SK-N-SH (cell line): ENCODE measurements at regions not wholly inside any gene's neighbourhood (a gene's known extent, or its start where the extent isn't known, plus 50 kb on each side); places are given as distances from the start of the nearest gene placed in this dataset.

Experiments
- CTCF ChIA-PET: fragments of 300-600, 350-600 bp; formaldehyde crosslinking; extraction: SDS; loops from one replicate; lab custom pipeline; 2021; lab: Yijun Ruan, JAX
- POLR2A ChIA-PET: fragments of 350-600 bp; sonication (Branson Sonifier 250); formaldehyde crosslinking; extraction: SDS; loops from one replicate; lab custom pipeline; 2020; ENCODE audit warnings: antibody characterized with exemption, inconsistent platforms; lab: Yijun Ruan, JAX
- DNase-seq: peaks from one replicate; pipeline ENCODE4 v3.0.0; 2012
- H2AFZ ChIP-seq: fragments of 200-600 bp; sonication (generic); 2 replicates; pipeline ENCODE4 v1.8.1; 2016; ENCODE audit warnings: antibody characterized with exemption, mild to moderate bottlenecking, low read depth
- H3F3A ChIP-seq: fragments of 200-600 bp; sonication (generic); replicated peaks from 2 replicates; pipeline ENCODE3; 2016; ENCODE audit warnings: antibody characterized with exemption, mild to moderate bottlenecking; ENCODE audit not compliant: insufficient read depth
- H3K27ac ChIP-seq, 2 experiments: fragments of 200-500 bp in 1 of 2; fragments of 200-600 bp in 1 of 2; sonication (Bioruptor generic) in 1 of 2; sonication (generic), shearing (Covaris generic) in 1 of 2; 2 replicates each; pipeline versions ENCODE4 v1.5.1 to v1.6.1; 2014 to 2016; ENCODE audit warnings: low read depth in 2 of 2, inconsistent platforms in 1 of 2, low read length in 1 of 2, mild to moderate bottlenecking in 1 of 2, mixed read lengths in 1 of 2
- H3K27me3 ChIP-seq: fragments of 200-600 bp; sonication (generic), shearing (Covaris generic); 2 replicates; pipeline ENCODE4 v1.6.1; 2016; ENCODE audit warnings: mixed run types; ENCODE audit not compliant: insufficient read depth
- H3K36me3 ChIP-seq, 2 experiments: fragments of 200-500 bp in 1 of 2; fragments of 200-600 bp in 1 of 2; sonication (Bioruptor generic) in 1 of 2; sonication (generic) in 1 of 2; replicated peaks in 1 of 2; 2 replicates each; pipeline versions ENCODE3 to v1.5.1; 2014 to 2016; ENCODE audit warnings: low read length in 1 of 2, mild to moderate bottlenecking in 1 of 2; ENCODE audit not compliant: insufficient read depth in 2 of 2, control insufficient read depth in 1 of 2
- H3K4me1 ChIP-seq, 2 experiments: fragments of 200-500 bp in 1 of 2; fragments of 200-600 bp in 1 of 2; sonication (Bioruptor generic) in 1 of 2; sonication (generic), shearing (Covaris generic) in 1 of 2; 2 replicates each; pipeline versions ENCODE4 v1.5.1 to v1.6.1; 2014 to 2016; ENCODE audit warnings: low read depth in 1 of 2, low read length in 1 of 2, mixed run types in 1 of 2; ENCODE audit not compliant: insufficient read depth in 2 of 2, control insufficient read depth in 1 of 2
- H3K4me2 ChIP-seq: fragments of 200-600 bp; sonication (generic), shearing (Covaris generic); 2 replicates; pipeline ENCODE4 v1.6.1; 2017; ENCODE audit warnings: mixed run types
- H3K4me3 ChIP-seq, 2 experiments: fragments of 200-500 bp in 1 of 2; fragments of 200-600 bp in 1 of 2; sonication (Bioruptor generic) in 1 of 2; sonication (generic), shearing (Covaris generic) in 1 of 2; 2 replicates each; pipeline versions ENCODE4 v1.5.1 to v1.8.1; 2014 to 2016; ENCODE audit warnings: low read depth in 2 of 2, inconsistent platforms in 1 of 2, low read length in 1 of 2, mild to moderate bottlenecking in 1 of 2, mixed read lengths in 1 of 2, moderate library complexity in 1 of 2
- H3K79me2 ChIP-seq: fragments of 200-600 bp; sonication (generic); 2 replicates; pipeline ENCODE4 v1.8.1; 2017; ENCODE audit warnings: mild to moderate bottlenecking; ENCODE audit not compliant: insufficient read depth
- H3K9ac ChIP-seq: fragments of 200-600 bp; sonication (generic); 2 replicates; pipeline ENCODE4 v1.6.1; 2017; ENCODE audit warnings: mixed run types
- H3K9me2 ChIP-seq: fragments of 200-600 bp; sonication (generic); 2 replicates; pipeline ENCODE4 v1.6.1; 2017; ENCODE audit warnings: mixed run types
- H3K9me3 ChIP-seq: fragments of 200-600 bp; sonication (generic); 2 replicates; pipeline ENCODE4 v1.6.1; 2017; ENCODE audit warnings: mixed run types, mild to moderate bottlenecking, moderate library complexity
- H4K20me1 ChIP-seq: fragments of 200-600 bp; sonication (generic); 2 replicates; pipeline ENCODE4 v1.6.1; 2017; ENCODE audit warnings: mild to moderate bottlenecking, mixed run types; ENCODE audit not compliant: insufficient read depth
- CHD2 ChIP-seq: fragments of 150-350 bp; IDR thresholded peaks from 2 replicates; pipeline ENCODE4 v1.6.1; 2018; ENCODE audit warnings: low read length; ENCODE audit not compliant: partially characterized antibody
- ELF1 ChIP-seq: IDR thresholded peaks from 2 replicates; pipeline ENCODE4 v1.4.0; 2012
- EP300 ChIP-seq, 2 experiments: IDR thresholded peaks; 2 replicates each; pipeline versions ENCODE4 v1.4.0 to v1.6.1; 2012; ENCODE audit warnings: borderline replicate concordance in 1 of 2, low read depth in 1 of 2, low read length in 1 of 2
- GABPA ChIP-seq: IDR thresholded peaks from 2 replicates; pipeline ENCODE4 v1.4.0; 2012; ENCODE audit warnings: low read depth, mild to moderate bottlenecking
- JUND ChIP-seq: IDR thresholded peaks from 2 replicates; pipeline ENCODE4 v1.4.0; 2012
- MXI1 ChIP-seq: IDR thresholded peaks from 2 replicates; pipeline ENCODE4 v1.6.1; 2012; ENCODE audit warnings: mild to moderate bottlenecking, low read depth, low read length, improper control_type of control experiment
- NFIC ChIP-seq: IDR thresholded peaks from 2 replicates; pipeline ENCODE4 v1.4.0; 2012; ENCODE audit warnings: borderline replicate concordance
- POLR2AphosphoS5 ChIP-seq: IDR thresholded peaks from 2 replicates; pipeline ENCODE4 v1.6.1; 2012; ENCODE audit warnings: low read depth, low read length
- RCOR1 ChIP-seq: fragments of 150-350 bp; IDR thresholded peaks from 2 replicates; pipeline ENCODE4 v1.6.1; 2017; ENCODE audit warnings: antibody characterized with exemption, low read length
- RXRA ChIP-seq: IDR thresholded peaks from 2 replicates; pipeline ENCODE4 v1.4.0; 2012; ENCODE audit warnings: low read depth, mild to moderate bottlenecking, borderline replicate concordance
- SIN3A ChIP-seq: IDR thresholded peaks from 2 replicates; pipeline ENCODE4 v1.6.1; 2012; ENCODE audit warnings: low read depth, mild to moderate bottlenecking, low read length, moderate library complexity, borderline replicate concordance
- WGBS: methylation state at CpG from one replicate; pipeline ENCODE4 v1.1.6; 2017; ENCODE audit warnings: low lambda C conversion rate; 5-methylcytosine and 5-hydroxymethylcytosine counted together
- TF ChIP-seq, protein P1 (sequence below): IDR thresholded peaks from 2 replicates; pipeline ENCODE4 v1.4.0; 2012; ENCODE audit warnings: low read depth, borderline replicate concordance

DNA sequence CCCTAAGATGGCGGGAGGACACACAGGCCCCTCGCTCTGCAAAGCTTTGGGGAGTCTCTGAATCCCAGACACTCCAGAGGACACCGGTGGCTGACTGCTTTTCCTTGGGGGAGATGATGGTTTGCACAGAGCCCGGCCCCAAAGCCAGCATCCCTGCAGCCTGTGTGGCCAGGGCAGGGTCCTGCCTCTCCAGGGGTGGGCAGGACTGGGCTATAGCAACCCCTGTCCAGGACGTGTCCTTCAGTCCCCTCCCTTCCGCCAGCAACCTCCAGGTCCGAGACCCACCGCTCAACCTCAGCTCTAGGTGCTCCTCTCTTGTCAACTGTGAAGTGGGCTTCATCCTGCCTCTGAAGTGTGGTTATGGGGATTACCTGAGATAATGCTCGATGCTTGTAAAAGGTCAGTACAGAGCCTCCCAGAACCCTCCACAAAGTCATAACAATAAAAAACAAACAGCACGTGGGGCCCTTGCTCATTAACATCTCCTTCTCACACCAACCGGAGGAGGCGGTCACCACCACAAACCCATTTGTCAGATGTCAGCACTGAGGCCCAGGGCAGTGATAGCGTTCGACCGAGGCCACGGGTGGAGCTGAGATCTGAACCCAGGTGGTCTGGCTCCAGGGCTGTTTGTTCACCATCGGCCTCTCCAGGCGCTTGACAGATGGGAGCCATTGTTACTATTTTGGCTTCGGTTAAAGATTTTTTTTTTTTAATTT is 304.8 kb downstream of the IRF8 start:
- no peaks in the 10 kb centered on the region for H3F3A ChIP-seq
- no peaks in the 10 kb centered on the region for H3K9me2 ChIP-seq
- ChIA-PET POLR2A (no interaction called here), CTCF (interaction anchor here (0.9 kb wide), 1 partner anchor 12 kb away, joined by 3 read pairs; no protein-coding TSS in a partner anchor)
- H3K79me2 ChIP-seq = no peaks in the 10 kb centered on the region
- no peak overlapping the region for H3K4me2 ChIP-seq
- no peak overlapping the region for H3K27ac ChIP-seq
- H2AFZ ChIP-seq = no peak overlapping the region
- WGBS = 40% methylated on average over 11 of the region's 19 CpGs
- H3K9ac ChIP-seq = no peak overlapping the region
- no peak for TF ChIP-seq POLR2AphosphoS5
- TF ChIP-seq GABPA = no peak
- TF ChIP-seq JUND = no peak
- no peak for TF ChIP-seq NFIC
- TF ChIP-seq SIN3A = no peak
- no peak for TF ChIP-seq EP300 (IDR thresholded peaks at IDR 0.05; ENCODE audit: borderline replicate concordance in 1 of 2, low read depth in 1 of 2, low read length in 1 of 2)
- no peak for TF ChIP-seq ELF1
- no peaks in the 10 kb centered on the region for H3K9me3 ChIP-seq
- H3K4me3 ChIP-seq = no peak overlapping the region
- no peaks in the 10 kb centered on the region for H3K36me3 ChIP-seq
- H3K27me3 ChIP-seq = peaks cover 61% of the 10 kb centered on the region
- H3K4me1 ChIP-seq = no peaks in the 10 kb centered on the region
- no peak for DNase-seq
- no peaks in the 10 kb centered on the region for H4K20me1 ChIP-seq

DNA sequence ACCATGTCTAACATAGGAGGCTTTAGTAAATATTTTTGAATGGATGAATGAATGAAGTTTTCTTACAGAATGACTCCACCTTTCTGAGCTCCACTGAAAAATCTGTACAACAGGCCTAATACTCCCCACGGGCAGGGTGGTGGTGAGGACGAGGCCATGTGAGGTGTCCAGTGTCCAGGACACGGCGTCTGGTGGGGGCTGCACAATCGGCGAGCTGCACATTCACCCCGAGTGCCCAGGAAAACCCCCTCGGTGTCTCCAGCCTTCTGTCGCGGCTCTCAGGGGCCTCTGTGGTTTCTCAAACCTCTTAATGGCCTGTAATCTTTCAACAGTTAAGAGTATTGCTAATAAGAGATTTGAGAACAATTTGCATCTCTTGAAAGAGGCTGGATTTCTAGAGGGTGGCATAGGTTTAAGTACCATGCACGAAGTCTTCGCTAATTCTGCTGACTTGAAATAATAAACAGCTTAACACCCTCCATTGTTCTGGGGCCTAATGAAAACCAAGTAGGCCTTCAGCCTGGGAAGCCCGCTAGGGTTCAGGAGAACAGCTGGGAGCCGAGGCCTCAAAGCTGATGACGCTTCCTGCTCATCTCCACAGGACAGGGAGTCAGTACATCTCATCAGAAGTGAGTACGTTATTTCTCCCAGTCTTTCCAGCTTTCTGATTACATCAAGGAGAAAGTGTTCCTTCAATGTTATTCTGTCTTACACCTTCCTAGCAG is 304.6 kb upstream of the FOXF1 start:
- Histone ChIP-seq H4K20me1 (no peaks in the 10 kb centered on the region), H3K9me3 (no peaks in the 10 kb centered on the region), H3K4me3 (no peak overlapping the region), H3F3A (no peaks in the 10 kb centered on the region), H3K79me2 (no peaks in the 10 kb centered on the region), H2AFZ (no peak overlapping the region), H3K9ac (no peak overlapping the region), H3K9me2 (no peaks in the 10 kb centered on the region), H3K4me1 (no peaks in the 10 kb centered on the region), H3K36me3 (no peaks in the 10 kb centered on the region), H3K27me3 (peaks cover 59% of the 10 kb centered on the region), H3K27ac (no peak overlapping the region), H3K4me2 (no peak overlapping the region)
- TF ChIP-seq NFIC (no peak), CHD2 (no peak), RXRA (no peak)
- POLR2A ChIA-PET = no interaction called here
- 21% methylated on average over 16 of the region's 16 CpGs for WGBS
- no peak for DNase-seq
- CTCF ChIA-PET = no interaction called here

DNA sequence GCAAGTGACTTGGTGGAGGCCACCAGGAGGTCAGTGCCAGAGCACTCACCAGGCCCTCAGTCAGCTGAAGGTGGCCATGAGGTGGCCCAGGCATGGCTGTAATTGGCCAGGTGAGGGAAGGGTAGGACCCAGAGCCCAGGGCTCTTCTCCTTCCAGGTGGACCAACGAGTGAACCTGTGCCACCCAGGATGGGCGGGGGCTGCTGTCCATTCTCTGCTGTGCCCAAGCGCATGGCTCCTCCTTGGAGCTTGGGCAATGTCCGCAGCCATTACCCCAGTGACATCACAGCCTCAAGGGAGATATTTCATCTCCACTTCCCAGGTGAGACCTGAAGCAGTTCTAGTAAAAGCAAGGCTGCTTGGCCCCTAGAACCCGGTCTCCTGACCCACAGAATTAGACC is 303.0 kb upstream of the FOXF1 start:
- Histone ChIP-seq H3K27me3 (peaks cover 49% of the 10 kb centered on the region), H3K4me3 (no peak overlapping the region), H3K9ac (no peak overlapping the region), H2AFZ (no peak overlapping the region), H3K4me1 (no peaks in the 10 kb centered on the region), H3K36me3 (no peaks in the 10 kb centered on the region), H3K79me2 (no peaks in the 10 kb centered on the region), H4K20me1 (no peaks in the 10 kb centered on the region), H3K4me2 (no peak overlapping the region), H3K27ac (no peak overlapping the region), H3F3A (no peaks in the 10 kb centered on the region), H3K9me2 (no peaks in the 10 kb centered on the region), H3K9me3 (no peaks in the 10 kb centered on the region)
- ChIA-PET POLR2A (no interaction called here), CTCF (no interaction called here)
- WGBS = 0% methylated on average over 1 of the region's 5 CpGs
- TF ChIP-seq SIN3A = no peak
- no peak for TF ChIP-seq MXI1
- no peak for TF ChIP-seq RCOR1
- TF ChIP-seq RXRA = no peak
- TF ChIP-seq, protein P1, sequence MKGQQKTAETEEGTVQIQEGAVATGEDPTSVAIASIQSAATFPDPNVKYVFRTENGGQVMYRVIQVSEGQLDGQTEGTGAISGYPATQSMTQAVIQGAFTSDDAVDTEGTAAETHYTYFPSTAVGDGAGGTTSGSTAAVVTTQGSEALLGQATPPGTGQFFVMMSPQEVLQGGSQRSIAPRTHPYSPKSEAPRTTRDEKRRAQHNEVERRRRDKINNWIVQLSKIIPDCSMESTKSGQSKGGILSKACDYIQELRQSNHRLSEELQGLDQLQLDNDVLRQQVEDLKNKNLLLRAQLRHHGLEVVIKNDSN = no peak
- DNase-seq = no peak
